Upper lobe of right lung (tissue), 1 donor: ENCODE measurements at regions not wholly inside any gene's neighbourhood (a gene's known extent, or its start where the extent isn't known, plus 50 kb on each side); places are given as distances from the start of the nearest gene placed in this dataset.

Source experiments
- ATAC-seq: fragments of 200-7000 bp; cut with Tn5 transposase; one replicate; pipeline ENCODE4 v1.9.1; 2020; ENCODE audit warnings: mild to moderate bottlenecking, moderate library complexity
- DNase-seq: peaks from one replicate; pipeline ENCODE4 v3.0.0-alpha.2; 2020
- H3K27ac ChIP-seq: fragments of 200-600 bp; one replicate; pipeline ENCODE4 v1.8.0; 2022
- H3K27me3 ChIP-seq: fragments of 200-600 bp; one replicate; pipeline ENCODE4 v1.8.0; 2022; ENCODE audit warnings: mild to moderate bottlenecking
- H3K36me3 ChIP-seq: fragments of 200-600 bp; one replicate; pipeline ENCODE4 v1.8.0; 2022
- H3K4me1 ChIP-seq: fragments of 200-600 bp; one replicate; pipeline ENCODE4 v1.8.0; 2022
- H3K4me3 ChIP-seq: fragments of 200-600 bp; one replicate; pipeline ENCODE4 v1.8.0; 2022; ENCODE audit warnings: mild to moderate bottlenecking
- H3K9me3 ChIP-seq: fragments of 200-600 bp; one replicate; pipeline ENCODE4 v1.8.0; 2022
- intact Hi-C: fragments of 100-400 bp; cut with DNase I; formaldehyde crosslinking; loops from one replicate; pipeline ENCODE4 v1.11.0; 2022
- TF ChIP-seq, protein P1 (sequence below): fragments of 200-600 bp; IDR thresholded peaks from one replicate; pipeline ENCODE4 v1.8.0; 2022; ENCODE audit warnings: antibody characterized with exemption
- donor health status: DM: no; HTN: yes; CAD: no; lungs with severe emphysema.

DNA sequence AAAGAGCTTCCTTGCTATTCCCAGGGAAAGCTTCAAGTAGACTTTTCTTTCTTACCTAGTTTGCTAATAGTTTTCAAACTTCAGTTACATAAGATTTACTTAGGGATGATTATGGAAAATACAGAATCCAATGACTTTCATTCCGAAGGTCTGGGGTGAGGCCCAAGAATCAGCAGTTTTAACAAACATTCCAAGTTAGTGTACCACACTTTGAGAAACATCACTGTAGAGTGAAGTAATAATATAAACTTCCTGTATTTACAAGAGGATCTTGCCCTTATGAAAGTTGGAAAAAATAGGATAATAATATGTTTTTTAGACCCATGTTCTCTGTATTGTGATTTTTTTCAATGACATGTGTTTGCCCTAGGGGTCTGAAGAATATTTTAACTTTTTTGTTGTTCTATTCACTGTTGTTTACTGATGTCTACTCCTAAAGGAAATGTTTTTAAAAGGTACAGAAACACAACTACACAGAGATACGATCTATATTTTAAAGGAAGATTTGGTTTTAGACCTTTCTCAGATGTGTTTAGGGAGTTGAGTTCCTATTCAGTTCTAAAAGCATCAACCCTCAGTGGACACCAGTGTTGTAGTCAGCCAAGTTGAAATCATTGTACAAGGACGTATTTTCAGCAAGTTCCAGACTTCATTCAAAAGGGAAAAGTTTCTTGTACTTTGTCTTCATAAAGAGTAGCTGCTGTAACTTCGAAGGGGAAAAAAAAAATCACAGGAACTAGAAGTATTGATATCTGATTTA lies 295.8 kb upstream of the SLC7A11 start:
- DNase-seq (no peak), ATAC-seq (no peak)
- TF ChIP-seq, protein P1, sequence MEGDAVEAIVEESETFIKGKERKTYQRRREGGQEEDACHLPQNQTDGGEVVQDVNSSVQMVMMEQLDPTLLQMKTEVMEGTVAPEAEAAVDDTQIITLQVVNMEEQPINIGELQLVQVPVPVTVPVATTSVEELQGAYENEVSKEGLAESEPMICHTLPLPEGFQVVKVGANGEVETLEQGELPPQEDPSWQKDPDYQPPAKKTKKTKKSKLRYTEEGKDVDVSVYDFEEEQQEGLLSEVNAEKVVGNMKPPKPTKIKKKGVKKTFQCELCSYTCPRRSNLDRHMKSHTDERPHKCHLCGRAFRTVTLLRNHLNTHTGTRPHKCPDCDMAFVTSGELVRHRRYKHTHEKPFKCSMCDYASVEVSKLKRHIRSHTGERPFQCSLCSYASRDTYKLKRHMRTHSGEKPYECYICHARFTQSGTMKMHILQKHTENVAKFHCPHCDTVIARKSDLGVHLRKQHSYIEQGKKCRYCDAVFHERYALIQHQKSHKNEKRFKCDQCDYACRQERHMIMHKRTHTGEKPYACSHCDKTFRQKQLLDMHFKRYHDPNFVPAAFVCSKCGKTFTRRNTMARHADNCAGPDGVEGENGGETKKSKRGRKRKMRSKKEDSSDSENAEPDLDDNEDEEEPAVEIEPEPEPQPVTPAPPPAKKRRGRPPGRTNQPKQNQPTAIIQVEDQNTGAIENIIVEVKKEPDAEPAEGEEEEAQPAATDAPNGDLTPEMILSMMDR, result no peak
- Histone ChIP-seq H3K9me3 (no peaks in the 10 kb centered on the region), H3K4me3 (no peak overlapping the region), H3K36me3 (no peaks in the 10 kb centered on the region), H3K27me3 (no peaks in the 10 kb centered on the region), H3K4me1 (no peaks in the 10 kb centered on the region), H3K27ac (no peak overlapping the region)
- intact Hi-C loops, result no loop called here

DNA sequence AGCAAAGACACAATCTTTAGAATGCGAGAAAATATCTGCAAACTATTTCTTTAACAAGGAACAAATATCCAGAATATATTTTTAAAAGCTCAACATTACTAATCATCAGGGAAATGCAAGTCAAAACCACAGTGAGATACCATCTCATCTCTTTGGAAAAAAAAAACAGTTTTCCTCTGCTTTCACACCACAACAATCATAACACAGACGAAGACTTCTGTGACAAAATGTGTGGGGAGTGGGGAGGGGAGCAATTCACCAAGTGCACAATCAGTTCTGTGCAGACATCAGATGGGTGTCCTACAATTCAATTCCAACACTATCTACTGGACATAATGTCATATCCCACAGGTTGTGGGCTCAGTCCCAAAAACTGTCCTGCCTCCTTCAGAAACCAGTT lies 293.2 kb upstream of the SLC7A11 start:
- Histone ChIP-seq H3K4me1 (no peaks in the 10 kb centered on the region), H3K4me3 (no peak overlapping the region), H3K9me3 (peaks cover 7% of the 10 kb centered on the region), H3K36me3 (no peaks in the 10 kb centered on the region), H3K27me3 (no peaks in the 10 kb centered on the region), H3K27ac (no peak overlapping the region)
- DNase-seq (no peak), ATAC-seq (no peak)
- TF ChIP-seq, protein P1, result no peak
- intact Hi-C loops, result no loop called here

DNA sequence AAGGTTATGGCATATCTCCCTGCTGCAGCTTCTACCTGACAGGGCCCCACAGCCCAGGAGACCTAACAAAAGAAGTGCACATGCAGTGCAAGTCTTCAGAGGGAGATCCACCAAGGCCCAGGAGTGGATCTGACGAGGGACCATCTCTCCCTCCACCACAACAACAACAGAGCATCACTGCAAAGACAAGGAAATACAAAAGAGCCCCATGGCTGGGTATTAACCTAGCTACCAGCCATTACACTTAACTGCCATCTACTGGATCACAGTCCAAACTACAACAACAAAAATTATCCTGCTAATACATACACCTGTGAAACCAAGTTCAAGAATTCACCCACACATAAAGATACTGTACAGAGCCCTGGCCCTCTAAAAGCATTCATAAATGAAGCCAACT lies 280.2 kb upstream of the SLC7A11 start:
- Histone ChIP-seq H3K9me3 (peaks cover 5% of the 10 kb centered on the region), H3K4me3 (no peak overlapping the region)
- intact Hi-C loops, result no loop called here

DNA sequence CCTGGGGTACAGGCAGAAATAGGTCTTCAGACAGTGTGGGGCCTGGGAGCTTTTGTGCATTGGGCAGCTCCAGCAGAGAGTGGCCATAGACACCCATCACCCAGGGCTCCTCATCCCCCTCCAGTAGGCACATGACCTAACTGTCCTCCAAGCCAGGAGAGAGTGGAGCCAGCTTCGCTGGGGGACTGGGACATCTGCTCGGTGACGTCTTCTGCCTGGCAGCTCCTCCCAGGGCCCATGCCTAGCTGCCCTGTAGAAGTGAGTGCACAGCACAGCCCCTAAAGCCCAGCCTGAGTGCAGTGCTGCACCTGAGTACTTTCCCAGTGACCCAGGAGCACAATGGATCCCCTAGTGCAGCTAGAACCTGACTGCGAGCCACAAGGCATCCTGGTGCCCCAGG lies 279.7 kb upstream of the SLC7A11 start:
- no peak for DNase-seq
- ATAC-seq, result peak; percentile 25
- Histone ChIP-seq H3K27ac (no peak overlapping the region), H3K9me3 (peaks cover 5% of the 10 kb centered on the region), H3K4me1 (no peaks in the 10 kb centered on the region), H3K27me3 (no peaks in the 10 kb centered on the region), H3K4me3 (no peak overlapping the region), H3K36me3 (no peaks in the 10 kb centered on the region)
- TF ChIP-seq, protein P1, result no peak
- intact Hi-C loops, result no loop called here

More for the DNA sequence above, 280.2 kb upstream of the SLC7A11 start:
- ATAC-seq, result peak; percentile 60
- Histone ChIP-seq H3K27ac (no peak overlapping the region), H3K4me1 (no peaks in the 10 kb centered on the region), H3K27me3 (no peaks in the 10 kb centered on the region), H3K36me3 (no peaks in the 10 kb centered on the region)
- TF ChIP-seq, protein P1, result peak; percentile 24
- no peak for DNase-seq

DNA sequence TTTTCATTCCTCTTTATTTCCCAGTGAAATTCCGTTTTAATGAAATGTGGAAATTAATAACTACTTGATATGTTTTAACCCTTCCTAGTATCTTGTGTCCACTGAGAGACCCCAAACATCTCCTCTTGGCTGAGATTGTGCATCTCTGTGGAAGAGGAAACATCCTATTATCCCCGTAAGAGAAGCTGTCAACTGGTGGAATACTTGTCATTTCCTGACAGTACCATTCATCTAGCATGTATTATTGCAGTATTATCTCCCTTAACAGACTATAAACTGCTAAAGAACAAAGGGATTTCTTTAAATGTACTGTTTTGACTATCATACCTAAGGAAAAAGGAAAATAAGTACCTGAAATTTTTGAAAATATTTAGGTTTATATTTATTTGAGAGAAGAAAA lies 277.3 kb upstream of the SLC7A11 start:
- no peak for DNase-seq
- intact Hi-C loops, result no loop called here
- TF ChIP-seq, protein P1, result no peak
- Histone ChIP-seq H3K27ac (no peak overlapping the region), H3K4me1 (no peaks in the 10 kb centered on the region), H3K27me3 (no peaks in the 10 kb centered on the region), H3K4me3 (no peak overlapping the region), H3K36me3 (no peaks in the 10 kb centered on the region), H3K9me3 (no peaks in the 10 kb centered on the region)
- ATAC-seq, result no peak

DNA sequence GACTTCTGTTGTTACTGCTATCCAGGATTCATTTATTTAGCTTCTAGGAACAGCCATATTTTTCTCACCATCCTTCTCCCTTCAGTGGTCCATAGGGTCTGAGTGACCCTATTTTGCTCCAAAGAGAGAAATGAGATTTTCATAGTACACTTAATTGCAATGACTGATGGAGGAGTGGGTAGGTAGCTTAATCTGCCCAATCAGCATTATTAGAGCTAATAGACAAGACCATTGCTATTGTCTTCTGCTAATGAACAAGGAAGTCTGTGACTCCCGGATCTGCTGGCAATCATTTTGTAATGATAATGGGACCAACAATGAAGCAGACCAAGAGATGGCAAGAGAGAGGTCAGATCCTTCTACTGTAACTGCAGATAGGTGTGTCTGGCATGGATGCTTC lies 271.4 kb upstream of the SLC7A11 start:
- no peaks in the 10 kb centered on the region for H3K27me3 ChIP-seq
- TF ChIP-seq, protein P1, result no peak
- H3K4me3 ChIP-seq, result no peak overlapping the region
- no peaks in the 10 kb centered on the region for H3K4me1 ChIP-seq
- DNase-seq (no peak), ATAC-seq (no peak)
- intact Hi-C loops, result no loop called here
- H3K9me3 ChIP-seq, result no peaks in the 10 kb centered on the region
- H3K27ac ChIP-seq, result no peak overlapping the region
- no peaks in the 10 kb centered on the region for H3K36me3 ChIP-seq
